BJ (cell line): ENCODE measurements at regions not wholly inside any gene's neighbourhood (a gene's known extent, or its start where the extent isn't known, plus 50 kb on each side); places are given as distances from the start of the nearest gene placed in this dataset. TPM values are rescaled to one million over a fixed set of nuclear protein-coding genes. Genes with fewer than 3 reads are reported as not detected.

Source experiments
- CTCF ChIA-PET: fragments of 350-600 bp; formaldehyde crosslinking; extraction: SDS; loops from one replicate; lab custom pipeline; 2021; ENCODE audit warnings: antibody characterized with exemption, inconsistent platforms; lab: Yijun Ruan, JAX
- POLR2A ChIA-PET: fragments of 300-600 bp; sonication (Branson Sonifier 250); formaldehyde crosslinking; extraction: SDS; loops from one replicate; lab custom pipeline; 2021; ENCODE audit warnings: antibody characterized with exemption; lab: Charles Lee
- DNase-seq: peaks from one replicate; pipeline ENCODE4 v3.0.0-alpha.2; 2011; ENCODE audit warnings: low read depth
- H3K27me3 ChIP-seq: 2 replicates; pipeline ENCODE4 v1.6.0; 2011; ENCODE audit warnings: low read length; ENCODE audit not compliant: control insufficient read depth, insufficient read depth
- H3K36me3 ChIP-seq: 2 replicates; pipeline ENCODE4 v1.5.1; 2011; ENCODE audit warnings: low read length; ENCODE audit not compliant: control insufficient read depth, insufficient read depth
- H3K4me3 ChIP-seq: 2 replicates; pipeline ENCODE4 v1.5.1; 2011; ENCODE audit warnings: low read depth, mild to moderate bottlenecking, control low read depth, low read length
- CTCF ChIP-seq: IDR thresholded peaks from 2 replicates; pipeline ENCODE4 v1.5.1; 2011; ENCODE audit warnings: low read depth, mild to moderate bottlenecking, control low read depth, inconsistent platforms, low read length, moderate library complexity; ENCODE audit not compliant: insufficient read depth
- small RNA-seq: library from RNA; depleted of rRNA; stranded (forward); fragments of <200 nt; gene quantifications from one replicate; pipeline ENCODE3, GENCODE V24; 2012; ENCODE audit warnings: low replicate concordance, low read depth; ENCODE audit not compliant: insufficient read length

GRCh38 chrX:36957425-36958328 is 50.5 kb upstream of the FAM47C start:
- TF ChIP-seq CTCF = no peak
- POLR2A ChIA-PET = no interaction called here
- DNase-seq = no peak
- CTCF ChIA-PET = no interaction called here
- H3K36me3 ChIP-seq = no peaks in the 10 kb centered on the region
- no peaks in the 10 kb centered on the region for H3K27me3 ChIP-seq
- no peak overlapping the region for H3K4me3 ChIP-seq

Small RNAs in the stretch of these regions (small RNA-seq; reads per million reads assigned to genes)
- not detected for gene BX842568.4
